H1 (cell line): ENCODE measurements at regions not wholly inside any gene's neighbourhood (a gene's known extent, or its start where the extent isn't known, plus 50 kb on each side); places are given as distances from the start of the nearest gene placed in this dataset.

Experiments used
- ASH2L ChIP-seq: fragments of 200-600, 300-600 bp; sonication (generic); IDR thresholded peaks from one replicate; pipeline ENCODE4 v1.7.1; 2017; ENCODE audit warnings: low read length
- ATF2 ChIP-seq: IDR thresholded peaks from 2 replicates; pipeline ENCODE4 v1.6.1; 2012; ENCODE audit warnings: low read length, inconsistent platforms
- CHD7 ChIP-seq: fragments of 300-600 bp; sonication (generic); IDR thresholded peaks from 2 replicates; pipeline ENCODE4 v1.7.1; 2012; ENCODE audit warnings: low read length, moderate library complexity, mild to moderate bottlenecking, inconsistent platforms; ENCODE audit not compliant: insufficient replicate concordance
- CREB1 ChIP-seq: IDR thresholded peaks from 2 replicates; pipeline ENCODE4 v1.6.1; 2012; ENCODE audit warnings: inconsistent platforms
- EGR1 ChIP-seq: IDR thresholded peaks from 2 replicates; pipeline ENCODE4 v1.6.1; 2011; ENCODE audit warnings: low read depth, low read length, borderline replicate concordance
- EP300 ChIP-seq, 2 experiments: IDR thresholded peaks; 1 replicate in 1 of 2; 2 replicates in 1 of 2; pipeline ENCODE4 v1.6.1; 2011 to 2012; ENCODE audit warnings: low read depth in 2 of 2, low read length in 2 of 2, mild to moderate bottlenecking in 2 of 2, borderline replicate concordance in 1 of 2, inconsistent platforms in 1 of 2, moderate library complexity in 1 of 2
- SAP30 ChIP-seq: fragments of 300-600 bp; sonication (generic); IDR thresholded peaks from 2 replicates; pipeline ENCODE4 v1.7.1; 2012; ENCODE audit warnings: low read length, moderate library complexity, mild to moderate bottlenecking, inconsistent platforms; ENCODE audit not compliant: insufficient read depth, insufficient replicate concordance
- SIRT6 ChIP-seq: IDR thresholded peaks from one replicate; pipeline ENCODE4 v1.7.1; 2012; ENCODE audit warnings: low read length, inconsistent platforms
- SP1 ChIP-seq: IDR thresholded peaks from 2 replicates; pipeline ENCODE4 v1.6.1; 2011; ENCODE audit warnings: low read depth, low read length
- SRF ChIP-seq: IDR thresholded peaks from 2 replicates; pipeline ENCODE4 v1.6.1; 2011; ENCODE audit warnings: mild to moderate bottlenecking, low read depth, low read length, moderate library complexity
- SUZ12 ChIP-seq: fragments of 200-600 bp; sonication (generic); IDR thresholded peaks from 2 replicates; pipeline ENCODE4 v1.6.1; 2012; ENCODE audit warnings: mild to moderate bottlenecking, inconsistent platforms, low read length, moderate library complexity, mixed read lengths

DNA sequence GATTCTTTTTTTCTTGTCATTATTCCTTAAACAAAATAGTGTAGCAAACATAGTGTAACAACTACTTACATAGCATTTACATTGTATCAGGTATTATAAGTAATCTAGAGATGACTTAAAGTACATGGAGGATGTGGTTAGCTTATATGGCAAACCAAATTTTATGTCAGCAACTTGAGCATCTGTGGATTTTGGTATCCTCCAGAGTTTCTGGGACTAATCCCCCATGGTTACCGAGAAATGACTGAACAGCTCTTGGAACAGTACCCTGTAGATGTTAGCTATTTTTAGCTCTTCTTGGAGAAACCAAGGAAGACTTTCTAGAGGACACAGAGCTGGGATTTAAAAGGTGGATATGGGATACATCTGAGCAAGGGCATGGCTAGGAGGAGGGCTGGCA, 157.6 kb upstream of the KLF4 start (continued):
- TF ChIP-seq CHD7 (no peak), CREB1 (no peak), EP300 (IDR thresholded peaks at IDR 0.05; ENCODE audit: borderline replicate concordance in 1 of 2, low read depth in 2 of 2, low read length in 2 of 2) (no peak), SIRT6 (no peak), SRF (no peak), EGR1 (no peak), SUZ12 (no peak), SP1 (no peak), ASH2L (no peak), ATF2 (no peak), SAP30 (no peak)
- TF ChIP-seq, all 59 proteins: peak for 0
